ENCODE measurements at regions not wholly inside any gene's neighbourhood (a gene's known extent, or its start where the extent isn't known, plus 50 kb on each side); places are given as distances from the start of the nearest gene placed in this dataset.
"Not testable (repeated sequence)": the region's sequence is repeated elsewhere in the genome, so short reads cannot be mapped to it uniquely, and the experiment has no call there.

GRCh38 chr10:117815816-117816215 is 230.9 kb downstream of the RAB11FIP2 start:
- not testable (repeated sequence) for DNase-seq; H3K36me3 ChIP-seq (replicated peaks; ENCODE audit: control insufficient read depth, insufficient read depth, low read length); H3K4me3 ChIP-seq (ENCODE audit: insufficient read depth, low read depth, low read length); H3K27me3 ChIP-seq (ENCODE audit: control insufficient read depth, insufficient read depth, low read length)

GRCh38 chr10:117817116-117817515 is 229.6 kb downstream of the RAB11FIP2 start:
- Histone ChIP-seq H3K27me3 (ENCODE audit: control insufficient read depth, insufficient read depth, low read length) (no peaks in the 10 kb centered on the region), H3K36me3 (replicated peaks; ENCODE audit: control insufficient read depth, insufficient read depth, low read length) (no peaks in the 10 kb centered on the region), H3K4me3 (ENCODE audit: insufficient read depth, low read depth, low read length) (no peak overlapping the region)
- DNase-seq: no peak

GRCh38 chr10:117818721-117819120 is 228.0 kb downstream of the RAB11FIP2 start:
- H3K27me3 ChIP-seq (ENCODE audit: control insufficient read depth, insufficient read depth, low read length): no peaks in the 10 kb centered on the region
- H3K4me3 ChIP-seq (ENCODE audit: insufficient read depth, low read depth, low read length): no peak overlapping the region

GRCh38 chr10:117819304-117819703 is 227.4 kb downstream of the RAB11FIP2 start:
- no peaks in the 10 kb centered on the region for H3K27me3 ChIP-seq (ENCODE audit: control insufficient read depth, insufficient read depth, low read length)
- no peak for DNase-seq
- H3K4me3 ChIP-seq (ENCODE audit: insufficient read depth, low read depth, low read length): no peak overlapping the region
- H3K36me3 ChIP-seq (replicated peaks; ENCODE audit: control insufficient read depth, insufficient read depth, low read length): no peaks in the 10 kb centered on the region

More at GRCh38 chr10:117818721-117819120, 228.0 kb downstream of the RAB11FIP2 start:
- no peaks in the 10 kb centered on the region for H3K36me3 ChIP-seq (replicated peaks; ENCODE audit: control insufficient read depth, insufficient read depth, low read length)
- no peak for DNase-seq

GRCh38 chr10:117823980-117824379 is 222.8 kb downstream of the RAB11FIP2 start:
- no peak for DNase-seq
- Histone ChIP-seq H3K36me3 (replicated peaks; ENCODE audit: control insufficient read depth, insufficient read depth, low read length) (no peaks in the 10 kb centered on the region), H3K27me3 (ENCODE audit: control insufficient read depth, insufficient read depth, low read length) (no peaks in the 10 kb centered on the region), H3K4me3 (ENCODE audit: insufficient read depth, low read depth, low read length) (no peak overlapping the region)

GRCh38 chr10:117830205-117830604 is 216.5 kb downstream of the RAB11FIP2 start:
- H3K27me3 ChIP-seq (ENCODE audit: control insufficient read depth, insufficient read depth, low read length): no peaks in the 10 kb centered on the region; the same call in 1 of the 2 replicates
- no peak overlapping the region for H3K4me3 ChIP-seq (ENCODE audit: insufficient read depth, low read depth, low read length)
- no peaks in the 10 kb centered on the region for H3K36me3 ChIP-seq (replicated peaks; ENCODE audit: control insufficient read depth, insufficient read depth, low read length)
- DNase-seq: no peak

GRCh38 chr10:117830787-117831212 is 215.9 kb downstream of the RAB11FIP2 start:
- H3K36me3 ChIP-seq (replicated peaks; ENCODE audit: control insufficient read depth, insufficient read depth, low read length): no peaks in the 10 kb centered on the region
- H3K4me3 ChIP-seq (ENCODE audit: insufficient read depth, low read depth, low read length): no peak overlapping the region
- DNase-seq: peak; percentile 27
- H3K27me3 ChIP-seq (ENCODE audit: control insufficient read depth, insufficient read depth, low read length): no peaks in the 10 kb centered on the region; the same call in 1 of the 2 replicates

- DNase-seq: peak; percentile 36
- peak overlapping the region; percentile 29 for H3K4me3 ChIP-seq (ENCODE audit: insufficient read depth, low read depth, low read length)
- H3K27me3 ChIP-seq (ENCODE audit: control insufficient read depth, insufficient read depth, low read length); H3K36me3 ChIP-seq (replicated peaks; ENCODE audit: control insufficient read depth, insufficient read depth, low read length): not testable (repeated sequence)
Measured at GRCh38 chr10:117838500-117839498, 207.9 kb downstream of the RAB11FIP2 start.

- not testable (repeated sequence) for H3K27me3 ChIP-seq (ENCODE audit: control insufficient read depth, insufficient read depth, low read length); H3K4me3 ChIP-seq (ENCODE audit: insufficient read depth, low read depth, low read length); DNase-seq; H3K36me3 ChIP-seq (replicated peaks; ENCODE audit: control insufficient read depth, insufficient read depth, low read length)
Measured at GRCh38 chr10:117856426-117856825, 190.3 kb downstream of the RAB11FIP2 start.

GRCh38 chr10:117860135-117860534 is 186.6 kb downstream of the RAB11FIP2 start:
- Histone ChIP-seq H3K27me3 (ENCODE audit: control insufficient read depth, insufficient read depth, low read length) (no peaks in the 10 kb centered on the region), H3K4me3 (ENCODE audit: insufficient read depth, low read depth, low read length) (no peak overlapping the region), H3K36me3 (replicated peaks; ENCODE audit: control insufficient read depth, insufficient read depth, low read length) (no peaks in the 10 kb centered on the region)
- no peak for DNase-seq

GRCh38 chr10:117860823-117861222 is 185.9 kb downstream of the RAB11FIP2 start:
- Histone ChIP-seq H3K27me3 (ENCODE audit: control insufficient read depth, insufficient read depth, low read length) (no peaks in the 10 kb centered on the region), H3K4me3 (ENCODE audit: insufficient read depth, low read depth, low read length) (no peak overlapping the region), H3K36me3 (replicated peaks; ENCODE audit: control insufficient read depth, insufficient read depth, low read length) (no peaks in the 10 kb centered on the region)
- no peak for DNase-seq

GRCh38 chr10:117861329-117861728 is 185.4 kb downstream of the RAB11FIP2 start:
- Histone ChIP-seq H3K27me3 (ENCODE audit: control insufficient read depth, insufficient read depth, low read length) (no peaks in the 10 kb centered on the region; the same call in 1 of the 2 replicates), H3K4me3 (ENCODE audit: insufficient read depth, low read depth, low read length) (no peak overlapping the region), H3K36me3 (replicated peaks; ENCODE audit: control insufficient read depth, insufficient read depth, low read length) (no peaks in the 10 kb centered on the region)
- no peak for DNase-seq

- H3K4me3 ChIP-seq (ENCODE audit: insufficient read depth, low read depth, low read length): no peak overlapping the region
- no peaks in the 10 kb centered on the region; the same call in 1 of the 2 replicates for H3K27me3 ChIP-seq (ENCODE audit: control insufficient read depth, insufficient read depth, low read length)
- no peak for DNase-seq
- H3K36me3 ChIP-seq (replicated peaks; ENCODE audit: control insufficient read depth, insufficient read depth, low read length): no peaks in the 10 kb centered on the region
Measured at GRCh38 chr10:117863771-117864170, 183.0 kb downstream of the RAB11FIP2 start.

GRCh38 chr10:117865945-117866344 is 180.8 kb downstream of the RAB11FIP2 start:
- H3K36me3 ChIP-seq (replicated peaks; ENCODE audit: control insufficient read depth, insufficient read depth, low read length): no peaks in the 10 kb centered on the region
- no peak overlapping the region for H3K4me3 ChIP-seq (ENCODE audit: insufficient read depth, low read depth, low read length)
- no peak for DNase-seq
- H3K27me3 ChIP-seq (ENCODE audit: control insufficient read depth, insufficient read depth, low read length): no peaks in the 10 kb centered on the region; the same call in 1 of the 2 replicates

- no peak for DNase-seq
- Histone ChIP-seq H3K36me3 (replicated peaks; ENCODE audit: control insufficient read depth, insufficient read depth, low read length) (no peaks in the 10 kb centered on the region), H3K27me3 (ENCODE audit: control insufficient read depth, insufficient read depth, low read length) (no peaks in the 10 kb centered on the region; the same call in 1 of the 2 replicates)
Measured at GRCh38 chr10:117868151-117868550, 178.6 kb downstream of the RAB11FIP2 start.

More at GRCh38 chr10:117868151-117868550, 178.6 kb downstream of the RAB11FIP2 start:
- H3K4me3 ChIP-seq (ENCODE audit: insufficient read depth, low read depth, low read length): no peak overlapping the region

Measured in H7 (cell line).